Fibroblast of lung (primary cell): ENCODE measurements at regions not wholly inside any gene's neighbourhood (a gene's known extent, or its start where the extent isn't known, plus 50 kb on each side); places are given as distances from the start of the nearest gene placed in this dataset.

Source experiments
- DNase-seq, 2 donors: peaks; one replicate each; pipeline versions ENCODE4 v3.0.0 to v3.0.0-alpha.2; 2010; ENCODE audit warnings: low read depth in 2 of 2
- H2AFZ ChIP-seq: 2 replicates; pipeline ENCODE4 v1.5.1; 2012; ENCODE audit warnings: low read length, control low read depth, inconsistent platforms
- H3K27ac ChIP-seq: 2 replicates; pipeline ENCODE4 v1.5.1; 2011; ENCODE audit warnings: low read length, control low read depth; ENCODE audit not compliant: insufficient read depth
- H3K27me3 ChIP-seq: 2 replicates; pipeline ENCODE4 v1.5.1; 2011; ENCODE audit warnings: mild to moderate bottlenecking, low read length; ENCODE audit not compliant: control insufficient read depth, insufficient read depth
- H3K36me3 ChIP-seq: 2 replicates; pipeline ENCODE4 v1.5.1; 2011; ENCODE audit warnings: low read length; ENCODE audit not compliant: control insufficient read depth, insufficient read depth
- H3K4me1 ChIP-seq: 2 replicates; pipeline ENCODE4 v1.5.1; 2011; ENCODE audit warnings: low read length; ENCODE audit not compliant: control insufficient read depth, insufficient read depth; ENCODE audit errors: extremely low read depth
- H3K4me2 ChIP-seq: 2 replicates; pipeline ENCODE4 v1.5.1; 2011; ENCODE audit warnings: low read length, control low read depth; ENCODE audit not compliant: insufficient read depth; ENCODE audit errors: extremely low read depth
- H3K4me3 ChIP-seq, 4 experiments: fragments of 200-600 bp in 1 of 4; sonication (generic) in 1 of 4; replicated peaks in 1 of 4; 2 replicates each; pipeline ENCODE4 v1.5.1; 2011 to 2016; ENCODE audit warnings: low read length in 4 of 4, low read depth in 3 of 4, mild to moderate bottlenecking in 3 of 4, control low read depth in 2 of 4, inconsistent platforms in 1 of 4, mixed read lengths in 1 of 4; ENCODE audit not compliant: insufficient read depth in 1 of 4; ENCODE audit errors: control extremely low read depth in 1 of 4
- H3K79me2 ChIP-seq: 2 replicates; pipeline ENCODE4 v1.5.1; 2012; ENCODE audit warnings: mild to moderate bottlenecking, low read length, inconsistent platforms; ENCODE audit not compliant: control insufficient read depth, insufficient read depth
- H3K9ac ChIP-seq: 2 replicates; pipeline ENCODE4 v1.5.1; 2011; ENCODE audit warnings: mild to moderate bottlenecking, low read length, control low read depth; ENCODE audit not compliant: insufficient read depth
- H3K9me3 ChIP-seq: 2 replicates; pipeline ENCODE4 v1.5.1; 2012; ENCODE audit warnings: low read depth, low read length; ENCODE audit not compliant: control insufficient read depth, insufficient read depth
- H4K20me1 ChIP-seq: 2 replicates; pipeline ENCODE4 v1.5.1; 2011; ENCODE audit warnings: low read length; ENCODE audit not compliant: control insufficient read depth, insufficient read depth; ENCODE audit errors: extremely low read depth
- EZH2 ChIP-seq: IDR thresholded peaks from 2 replicates; pipeline ENCODE4 v1.5.1; 2012; ENCODE audit warnings: low read length, control low read depth, mild to moderate bottlenecking; ENCODE audit errors: missing control alignments
- TF ChIP-seq, protein P1 (sequence below), 2 donors: IDR thresholded peaks in 1 of 2; conservative IDR thresholded peaks in 1 of 2; 1 replicate in 1 of 2; 2 replicates in 1 of 2; pipeline ENCODE4 v1.5.1; 2011 to 2012; ENCODE audit warnings: low read length in 2 of 2, control low read depth in 1 of 2, inconsistent platforms in 1 of 2, low read depth in 1 of 2, mild to moderate bottlenecking in 1 of 2

DNA sequence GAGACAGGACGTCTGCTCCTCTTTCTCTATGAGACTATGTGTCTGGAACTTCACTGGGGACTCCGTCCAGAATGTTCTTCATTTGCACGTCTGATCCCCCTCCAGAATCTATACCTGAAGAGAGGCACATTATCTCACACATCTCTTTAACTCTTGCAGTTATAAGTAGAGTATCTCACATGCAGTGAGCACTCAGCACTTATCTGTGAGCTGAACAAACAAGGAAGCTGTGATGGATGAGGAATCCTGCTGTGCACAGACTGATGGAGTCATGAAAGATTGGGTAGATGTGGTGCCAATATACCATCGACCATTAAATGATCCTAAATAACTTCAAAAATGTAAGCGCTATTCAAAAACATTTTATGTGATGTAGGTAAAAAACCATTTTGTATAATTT is 888.3 kb upstream of the CELF4 start:
- H3K79me2 ChIP-seq: no peaks in the 10 kb centered on the region
- H3K4me3 ChIP-seq: no peak overlapping the region
- DNase-seq: no peak
- no peak for TF ChIP-seq EZH2
- TF ChIP-seq, protein P1, sequence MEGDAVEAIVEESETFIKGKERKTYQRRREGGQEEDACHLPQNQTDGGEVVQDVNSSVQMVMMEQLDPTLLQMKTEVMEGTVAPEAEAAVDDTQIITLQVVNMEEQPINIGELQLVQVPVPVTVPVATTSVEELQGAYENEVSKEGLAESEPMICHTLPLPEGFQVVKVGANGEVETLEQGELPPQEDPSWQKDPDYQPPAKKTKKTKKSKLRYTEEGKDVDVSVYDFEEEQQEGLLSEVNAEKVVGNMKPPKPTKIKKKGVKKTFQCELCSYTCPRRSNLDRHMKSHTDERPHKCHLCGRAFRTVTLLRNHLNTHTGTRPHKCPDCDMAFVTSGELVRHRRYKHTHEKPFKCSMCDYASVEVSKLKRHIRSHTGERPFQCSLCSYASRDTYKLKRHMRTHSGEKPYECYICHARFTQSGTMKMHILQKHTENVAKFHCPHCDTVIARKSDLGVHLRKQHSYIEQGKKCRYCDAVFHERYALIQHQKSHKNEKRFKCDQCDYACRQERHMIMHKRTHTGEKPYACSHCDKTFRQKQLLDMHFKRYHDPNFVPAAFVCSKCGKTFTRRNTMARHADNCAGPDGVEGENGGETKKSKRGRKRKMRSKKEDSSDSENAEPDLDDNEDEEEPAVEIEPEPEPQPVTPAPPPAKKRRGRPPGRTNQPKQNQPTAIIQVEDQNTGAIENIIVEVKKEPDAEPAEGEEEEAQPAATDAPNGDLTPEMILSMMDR (conservative IDR thresholded peaks at IDR 0.05 in 1 of 2, IDR thresholded peaks at IDR 0.05 in 1 of 2; ENCODE audit: low read depth in 1 of 2, low read length in 2 of 2): no peak
- no peak overlapping the region for H3K4me2 ChIP-seq
- H3K4me1 ChIP-seq: no peaks in the 10 kb centered on the region
- H2AFZ ChIP-seq: no peak overlapping the region
- H4K20me1 ChIP-seq: no peaks in the 10 kb centered on the region
- H3K9ac ChIP-seq: no peak overlapping the region
- no peaks in the 10 kb centered on the region for H3K27me3 ChIP-seq
- H3K36me3 ChIP-seq: no peaks in the 10 kb centered on the region
- no peak overlapping the region for H3K27ac ChIP-seq
- H3K9me3 ChIP-seq: no peaks in the 10 kb centered on the region

DNA sequence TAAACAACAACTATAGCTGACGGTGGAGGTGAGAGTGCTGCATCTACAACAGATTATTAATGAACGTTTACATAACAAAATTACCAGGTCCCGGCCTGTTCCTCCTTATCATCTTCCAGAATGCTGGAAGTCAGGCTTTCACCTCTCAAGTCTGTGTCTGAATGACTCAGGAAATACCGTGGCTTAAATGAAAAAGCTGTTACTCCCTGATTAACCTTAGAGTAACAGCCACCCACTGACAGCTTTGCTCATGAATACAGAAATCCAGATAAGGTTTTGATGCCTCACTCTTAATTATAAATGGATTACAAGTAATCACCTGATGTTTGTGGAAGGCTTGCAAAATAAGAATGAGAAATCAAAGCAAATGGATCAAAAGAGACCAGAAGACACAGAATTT is 885.3 kb upstream of the CELF4 start:
- H3K79me2 ChIP-seq: no peaks in the 10 kb centered on the region
- H2AFZ ChIP-seq: no peak overlapping the region
- no peaks in the 10 kb centered on the region for H4K20me1 ChIP-seq
- H3K4me3 ChIP-seq: no peak overlapping the region
- no peaks in the 10 kb centered on the region for H3K4me1 ChIP-seq
- H3K4me2 ChIP-seq: no peak overlapping the region
- DNase-seq: peak in 1 of 2 donors; percentile 4
- no peaks in the 10 kb centered on the region for H3K36me3 ChIP-seq
- H3K27me3 ChIP-seq: no peaks in the 10 kb centered on the region
- H3K27ac ChIP-seq: no peak overlapping the region
- H3K9ac ChIP-seq: no peak overlapping the region
- TF ChIP-seq EZH2: no peak
- TF ChIP-seq, protein P1 (conservative IDR thresholded peaks at IDR 0.05 in 1 of 2, IDR thresholded peaks at IDR 0.05 in 1 of 2; ENCODE audit: low read depth in 1 of 2, low read length in 2 of 2): no peak
- no peaks in the 10 kb centered on the region for H3K9me3 ChIP-seq

DNA sequence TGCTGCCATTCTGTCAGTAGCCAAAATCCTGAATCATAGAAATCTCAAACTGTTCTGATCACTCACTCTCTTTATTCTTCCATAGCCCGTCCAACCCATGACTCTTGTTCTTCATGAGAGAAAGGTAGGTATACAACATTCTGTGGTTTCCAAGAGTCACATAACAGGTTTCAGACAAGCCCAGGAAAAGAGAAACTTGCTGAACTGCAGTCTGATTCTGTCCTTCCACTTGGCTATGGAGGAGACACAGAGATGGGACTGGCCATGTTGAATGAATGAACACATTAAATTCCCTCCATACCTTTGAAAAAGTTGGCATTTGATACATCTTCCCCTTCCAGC is 880.2 kb upstream of the CELF4 start:
- Histone ChIP-seq H3K36me3 (no peaks in the 10 kb centered on the region), H3K27me3 (no peaks in the 10 kb centered on the region), H2AFZ (no peak overlapping the region), H3K4me2 (no peak overlapping the region), H4K20me1 (no peaks in the 10 kb centered on the region), H3K4me3 (no peak overlapping the region), H3K9ac (no peak overlapping the region), H3K27ac (no peak overlapping the region), H3K9me3 (no peaks in the 10 kb centered on the region), H3K79me2 (no peaks in the 10 kb centered on the region), H3K4me1 (no peaks in the 10 kb centered on the region)
- no peak for DNase-seq
- TF ChIP-seq, protein P1 (conservative IDR thresholded peaks at IDR 0.05 in 1 of 2, IDR thresholded peaks at IDR 0.05 in 1 of 2; ENCODE audit: low read depth in 1 of 2, low read length in 2 of 2): no peak
- no peak for TF ChIP-seq EZH2
